Neural crest cell (in vitro differentiated cells): ENCODE measurements at regions not wholly inside any gene's neighbourhood (a gene's known extent, or its start where the extent isn't known, plus 50 kb on each side); places are given as distances from the start of the nearest gene placed in this dataset.

ENCODE experiments used
- DNase-seq: peaks from one replicate; pipeline ENCODE4 v3.0.0; 2021; ENCODE audit warnings: low read depth, mixed read lengths, low spot score
- H3K27ac Mint-ChIP-seq: one replicate; pipeline ENCODE4 v1.8.0; 2021; ENCODE audit warnings: mild to moderate bottlenecking, mixed read lengths; ENCODE audit not compliant: unreplicated experiment
- H3K27me3 Mint-ChIP-seq: 2 replicates; pipeline ENCODE4 v1.8.0; 2021; ENCODE audit warnings: low read depth, mild to moderate bottlenecking, mixed read lengths
- H3K36me3 Mint-ChIP-seq: 2 replicates; pipeline ENCODE4 v1.8.0; 2021; ENCODE audit warnings: low read depth, mild to moderate bottlenecking, mixed read lengths
- H3K4me1 Mint-ChIP-seq: 2 replicates; pipeline ENCODE4 v1.8.0; 2021; ENCODE audit warnings: mixed read lengths
- H3K4me3 Mint-ChIP-seq: one replicate; pipeline ENCODE4 v1.8.0; 2021; ENCODE audit warnings: mild to moderate bottlenecking, mixed read lengths
- H3K9me3 Mint-ChIP-seq: 2 replicates; pipeline ENCODE4 v1.8.0; 2021; ENCODE audit warnings: mixed read lengths
- CTCF ChIP-seq: fragments of 200-600 bp; sonication (generic); conservative IDR thresholded peaks from 2 replicates; pipeline ENCODE4 v1.5.0; 2021; ENCODE audit warnings: antibody characterized with exemption, mild to moderate bottlenecking

GRCh38 chr2:186125156-186125555 is 360.9 kb upstream of the ZC3H15 start:
- no peak for TF ChIP-seq CTCF
- H3K36me3 Mint-ChIP-seq = no peaks in the 10 kb centered on the region
- no peaks in the 10 kb centered on the region for H3K27me3 Mint-ChIP-seq
- no peak for DNase-seq
- H3K9me3 Mint-ChIP-seq = peaks cover 3% of the 10 kb centered on the region
- peaks cover 35% of the 10 kb centered on the region for H3K4me1 Mint-ChIP-seq
- H3K4me3 Mint-ChIP-seq = no peak overlapping the region
- peak overlapping the region; percentile 67 for H3K27ac Mint-ChIP-seq

GRCh38 chr2:186125625-186126024 is 360.4 kb upstream of the ZC3H15 start:
- DNase-seq = no peak
- Mint-ChIP-seq H3K27me3 (no peaks in the 10 kb centered on the region), H3K4me3 (no peak overlapping the region), H3K9me3 (peaks cover 3% of the 10 kb centered on the region), H3K4me1 (peaks cover 39% of the 10 kb centered on the region), H3K36me3 (no peaks in the 10 kb centered on the region), H3K27ac (no peak overlapping the region)
- no peak for TF ChIP-seq CTCF

GRCh38 chr2:186126181-186126580 is 359.9 kb upstream of the ZC3H15 start:
- peaks cover 45% of the 10 kb centered on the region for H3K4me1 Mint-ChIP-seq
- no peak overlapping the region for H3K27ac Mint-ChIP-seq
- H3K27me3 Mint-ChIP-seq = no peaks in the 10 kb centered on the region
- TF ChIP-seq CTCF = no peak
- DNase-seq = no peak
- no peak overlapping the region for H3K4me3 Mint-ChIP-seq
- peaks cover 3% of the 10 kb centered on the region for H3K9me3 Mint-ChIP-seq
- H3K36me3 Mint-ChIP-seq = no peaks in the 10 kb centered on the region

GRCh38 chr2:186129767-186130581 is 356.1 kb upstream of the ZC3H15 start:
- Mint-ChIP-seq H3K27ac (no peak overlapping the region), H3K4me1 (peaks cover 47% of the 10 kb centered on the region), H3K9me3 (no peaks in the 10 kb centered on the region), H3K27me3 (no peaks in the 10 kb centered on the region), H3K4me3 (no peak overlapping the region), H3K36me3 (no peaks in the 10 kb centered on the region)
- no peak for TF ChIP-seq CTCF
- DNase-seq = no peak

- H3K27me3 Mint-ChIP-seq = no peaks in the 10 kb centered on the region
- no peak overlapping the region for H3K27ac Mint-ChIP-seq
- peaks cover 4% of the 10 kb centered on the region for H3K9me3 Mint-ChIP-seq
- TF ChIP-seq CTCF = no peak
- H3K4me3 Mint-ChIP-seq = peak overlapping the region; percentile 5
- H3K4me1 Mint-ChIP-seq = peaks cover 39% of the 10 kb centered on the region
- no peak for DNase-seq
- H3K36me3 Mint-ChIP-seq = peaks cover 2% of the 10 kb centered on the region
Observed at GRCh38 chr2:186130748-186131641, 355.1 kb upstream of the ZC3H15 start.
